ENCODE measurements at regions not wholly inside any gene's neighbourhood (a gene's known extent, or its start where the extent isn't known, plus 50 kb on each side); places are given as distances from the start of the nearest gene placed in this dataset.

- Histone ChIP-seq H3K4me2 (ENCODE audit: low read length) (no peak overlapping the region), H3F3A (ENCODE audit: control insufficient read depth, insufficient read depth) (no peaks in the 10 kb centered on the region), H3K9me3 (ENCODE audit: control insufficient read depth, insufficient read depth, low read length) (no peaks in the 10 kb centered on the region), H3K27me3 (ENCODE audit: control insufficient read depth, low read length) (no peaks in the 10 kb centered on the region), H3K79me2 (ENCODE audit: control insufficient read depth, low read length) (no peaks in the 10 kb centered on the region), H3K36me3 (ENCODE audit: control insufficient read depth, low read length) (no peaks in the 10 kb centered on the region), H3K9me2 (replicated peaks; ENCODE audit: control insufficient read depth, low read length) (no peaks in the 10 kb centered on the region), H3K4me1 (ENCODE audit: control insufficient read depth, low read length) (no peaks in the 10 kb centered on the region), H4K20me1 (ENCODE audit: control insufficient read depth, insufficient read depth, low read depth, low read length) (no peaks in the 10 kb centered on the region), H3K27ac (ENCODE audit: low read depth, low read length) (no peak overlapping the region), H3K4me3 (ENCODE audit: low read length) (no peak overlapping the region)
- TF ChIP-seq EZH2phosphoT487 (IDR thresholded peaks at IDR 0.05; ENCODE audit: borderline replicate concordance, low read length) (no peak), CTCF (IDR thresholded peaks at IDR 0.05; ENCODE audit: low read depth, low read length, poor library complexity, severe bottlenecking) (no peak)
These were observed 154.4 kb upstream of the GCFC2 start for GRCh38 chr2:75865083-75865482.

- TF ChIP-seq CTCF (IDR thresholded peaks at IDR 0.05; ENCODE audit: low read depth, low read length, poor library complexity, severe bottlenecking), result no peak
- no peak for TF ChIP-seq EZH2phosphoT487 (IDR thresholded peaks at IDR 0.05; ENCODE audit: borderline replicate concordance, low read length)
- H3F3A ChIP-seq (ENCODE audit: control insufficient read depth, insufficient read depth), result no peaks in the 10 kb centered on the region
- H3K4me2 ChIP-seq (ENCODE audit: low read length), result no peak overlapping the region
- no peaks in the 10 kb centered on the region for H3K36me3 ChIP-seq (ENCODE audit: control insufficient read depth, low read length)
- no peak overlapping the region for H3K27ac ChIP-seq (ENCODE audit: low read depth, low read length)
- no peaks in the 10 kb centered on the region for H3K27me3 ChIP-seq (ENCODE audit: control insufficient read depth, low read length)
- H3K9me3 ChIP-seq (ENCODE audit: control insufficient read depth, insufficient read depth, low read length), result no peaks in the 10 kb centered on the region
- H3K9me2 ChIP-seq (replicated peaks; ENCODE audit: control insufficient read depth, low read length), result no peaks in the 10 kb centered on the region
- H3K4me1 ChIP-seq (ENCODE audit: control insufficient read depth, low read length), result no peaks in the 10 kb centered on the region
- H3K4me3 ChIP-seq (ENCODE audit: low read length), result no peak overlapping the region
- H3K79me2 ChIP-seq (ENCODE audit: control insufficient read depth, low read length), result no peaks in the 10 kb centered on the region
- H4K20me1 ChIP-seq (ENCODE audit: control insufficient read depth, insufficient read depth, low read depth, low read length), result no peaks in the 10 kb centered on the region
These were observed 151.8 kb upstream of the GCFC2 start for GRCh38 chr2:75862547-75862946.

- Histone ChIP-seq H3F3A (ENCODE audit: control insufficient read depth, insufficient read depth) (no peaks in the 10 kb centered on the region), H3K79me2 (ENCODE audit: control insufficient read depth, low read length) (no peaks in the 10 kb centered on the region), H3K9me3 (ENCODE audit: control insufficient read depth, insufficient read depth, low read length) (peaks cover 4% of the 10 kb centered on the region; the same call in 1 of the 2 replicates), H4K20me1 (ENCODE audit: control insufficient read depth, insufficient read depth, low read depth, low read length) (no peaks in the 10 kb centered on the region), H3K27ac (ENCODE audit: low read depth, low read length) (no peak overlapping the region), H3K27me3 (ENCODE audit: control insufficient read depth, low read length) (no peaks in the 10 kb centered on the region), H3K4me2 (ENCODE audit: low read length) (no peak overlapping the region), H3K4me1 (ENCODE audit: control insufficient read depth, low read length) (no peaks in the 10 kb centered on the region), H3K4me3 (ENCODE audit: low read length) (no peak overlapping the region), H3K36me3 (ENCODE audit: control insufficient read depth, low read length) (no peaks in the 10 kb centered on the region), H3K9me2 (replicated peaks; ENCODE audit: control insufficient read depth, low read length) (no peaks in the 10 kb centered on the region)
- TF ChIP-seq CTCF (IDR thresholded peaks at IDR 0.05; ENCODE audit: low read depth, low read length, poor library complexity, severe bottlenecking), result no peak
- no peak for TF ChIP-seq EZH2phosphoT487 (IDR thresholded peaks at IDR 0.05; ENCODE audit: borderline replicate concordance, low read length)
These were observed 142.7 kb upstream of the GCFC2 start for GRCh38 chr2:75853436-75853835.

- TF ChIP-seq CTCF (IDR thresholded peaks at IDR 0.05; ENCODE audit: low read depth, low read length, poor library complexity, severe bottlenecking) (no peak), EZH2phosphoT487 (IDR thresholded peaks at IDR 0.05; ENCODE audit: borderline replicate concordance, low read length) (no peak)
- Histone ChIP-seq H3K9me3 (ENCODE audit: control insufficient read depth, insufficient read depth, low read length) (peaks cover 4% of the 10 kb centered on the region; the same call in 1 of the 2 replicates), H3K4me1 (ENCODE audit: control insufficient read depth, low read length) (no peaks in the 10 kb centered on the region), H3K4me3 (ENCODE audit: low read length) (no peak overlapping the region), H3K27ac (ENCODE audit: low read depth, low read length) (no peak overlapping the region), H4K20me1 (ENCODE audit: control insufficient read depth, insufficient read depth, low read depth, low read length) (no peaks in the 10 kb centered on the region), H3F3A (ENCODE audit: control insufficient read depth, insufficient read depth) (no peaks in the 10 kb centered on the region), H3K36me3 (ENCODE audit: control insufficient read depth, low read length) (no peaks in the 10 kb centered on the region), H3K9me2 (replicated peaks; ENCODE audit: control insufficient read depth, low read length) (no peaks in the 10 kb centered on the region), H3K4me2 (ENCODE audit: low read length) (no peak overlapping the region), H3K79me2 (ENCODE audit: control insufficient read depth, low read length) (no peaks in the 10 kb centered on the region), H3K27me3 (ENCODE audit: control insufficient read depth, low read length) (no peaks in the 10 kb centered on the region)
These were observed 141.9 kb upstream of the GCFC2 start for GRCh38 chr2:75852639-75853038.
